SJCRH30 (cell line): ENCODE measurements at regions not wholly inside any gene's neighbourhood (a gene's known extent, or its start where the extent isn't known, plus 50 kb on each side); places are given as distances from the start of the nearest gene placed in this dataset.
A peak's percentile ranks its signal among the peaks of the same experiment; 100 is the strongest.
"Not testable (repeated sequence)": the region's sequence is repeated elsewhere in the genome, so short reads cannot be mapped to it uniquely, and the experiment has no call there.

Experiments
- DNase-seq, 2 experiments: peaks; one replicate each; pipeline ENCODE4 v3.0.0-alpha.2; 2015 to 2020
- H3K27ac ChIP-seq: fragments of 250-450 bp; sonication (Bioruptor Pico); 2 replicates; pipeline ENCODE4 v1.5.1; 2020; ENCODE audit warnings: mild to moderate bottlenecking, moderate library complexity
- H3K27me3 ChIP-seq: fragments of 250-450 bp; sonication (Bioruptor Pico); 2 replicates; pipeline ENCODE4 v1.5.1; 2020; ENCODE audit warnings: mild to moderate bottlenecking, moderate library complexity
- H3K36me3 ChIP-seq: fragments of 250-450 bp; sonication (Bioruptor Pico); 2 replicates; pipeline ENCODE4 v1.5.1; 2020; ENCODE audit warnings: mild to moderate bottlenecking, moderate library complexity
- H3K4me1 ChIP-seq: fragments of 250-450 bp; sonication (Bioruptor Pico); 2 replicates; pipeline ENCODE4 v1.5.1; 2020; ENCODE audit warnings: mild to moderate bottlenecking, moderate library complexity
- H3K4me3 ChIP-seq: fragments of 250-450 bp; sonication (Bioruptor Pico); 2 replicates; pipeline ENCODE4 v1.5.1; 2020; ENCODE audit warnings: mild to moderate bottlenecking, moderate library complexity
- H3K9me3 ChIP-seq: fragments of 250-450 bp; sonication (Bioruptor Pico); replicated peaks from 2 replicates; pipeline ENCODE4 v1.5.1; 2020; ENCODE audit warnings: mild to moderate bottlenecking, moderate library complexity

GRCh38 chr10:117445992-117446391 is 70.8 kb upstream of the PDZD8 start:
- no peak for DNase-seq
- Histone ChIP-seq H3K27me3 (no peaks in the 10 kb centered on the region), H3K9me3 (no peaks in the 10 kb centered on the region)

GRCh38 chr10:117444497-117445040 is 69.3 kb upstream of the PDZD8 start:
- no peaks in the 10 kb centered on the region for H3K36me3 ChIP-seq
- H3K4me3 ChIP-seq: no peak overlapping the region
- no peaks in the 10 kb centered on the region for H3K27me3 ChIP-seq
- no peak overlapping the region for H3K27ac ChIP-seq
- H3K9me3 ChIP-seq: no peaks in the 10 kb centered on the region
- no peak for DNase-seq
- peaks cover 4% of the 10 kb centered on the region; the same call in 1 of the 2 replicates for H3K4me1 ChIP-seq

More at GRCh38 chr10:117445992-117446391, 70.8 kb upstream of the PDZD8 start:
- Histone ChIP-seq H3K27ac (no peak overlapping the region), H3K4me3 (no peak overlapping the region), H3K36me3 (no peaks in the 10 kb centered on the region), H3K4me1 (peaks cover 4% of the 10 kb centered on the region; the same call in 1 of the 2 replicates)

GRCh38 chr10:117443686-117444041 is 68.4 kb upstream of the PDZD8 start:
- no peak for DNase-seq
- Histone ChIP-seq H3K27ac (no peak overlapping the region), H3K27me3 (no peaks in the 10 kb centered on the region), H3K9me3 (no peaks in the 10 kb centered on the region), H3K4me3 (no peak overlapping the region), H3K4me1 (peaks cover 4% of the 10 kb centered on the region; the same call in 1 of the 2 replicates), H3K36me3 (no peaks in the 10 kb centered on the region)

GRCh38 chr10:117442944-117443685 is 67.9 kb upstream of the PDZD8 start:
- H3K9me3 ChIP-seq: no peaks in the 10 kb centered on the region
- H3K4me3 ChIP-seq: no peak overlapping the region
- DNase-seq: peak; percentile 79 to 88
- no peaks in the 10 kb centered on the region for H3K27me3 ChIP-seq
- H3K36me3 ChIP-seq: no peaks in the 10 kb centered on the region
- no peak overlapping the region for H3K27ac ChIP-seq
- H3K4me1 ChIP-seq: peaks cover 4% of the 10 kb centered on the region; the same call in 1 of the 2 replicates

GRCh38 chr10:117442521-117442920 is 67.3 kb upstream of the PDZD8 start:
- H3K36me3 ChIP-seq: no peaks in the 10 kb centered on the region
- no peak overlapping the region for H3K27ac ChIP-seq

GRCh38 chr10:117441812-117442443 is 66.7 kb upstream of the PDZD8 start:
- no peaks in the 10 kb centered on the region for H3K27me3 ChIP-seq
- H3K9me3 ChIP-seq: no peaks in the 10 kb centered on the region
- H3K4me3 ChIP-seq: no peak overlapping the region
- DNase-seq: peak; percentile 13 to 40
- no peaks in the 10 kb centered on the region for H3K36me3 ChIP-seq
- H3K27ac ChIP-seq: no peak overlapping the region
- peaks cover 4% of the 10 kb centered on the region; the same call in 1 of the 2 replicates for H3K4me1 ChIP-seq

More at GRCh38 chr10:117442521-117442920, 67.3 kb upstream of the PDZD8 start:
- H3K9me3 ChIP-seq: no peaks in the 10 kb centered on the region
- H3K27me3 ChIP-seq: no peaks in the 10 kb centered on the region
- DNase-seq: no peak
- no peak overlapping the region for H3K4me3 ChIP-seq
- H3K4me1 ChIP-seq: peaks cover 4% of the 10 kb centered on the region; the same call in 1 of the 2 replicates

GRCh38 chr10:117441361-117441760 is 66.1 kb upstream of the PDZD8 start:
- Histone ChIP-seq H3K4me3 (no peak overlapping the region), H3K36me3 (no peaks in the 10 kb centered on the region), H3K27me3 (no peaks in the 10 kb centered on the region), H3K9me3 (no peaks in the 10 kb centered on the region), H3K27ac (no peak overlapping the region), H3K4me1 (peaks cover 4% of the 10 kb centered on the region; the same call in 1 of the 2 replicates)
- DNase-seq: no peak

- Histone ChIP-seq H3K9me3 (no peaks in the 10 kb centered on the region), H3K27ac (no peak overlapping the region), H3K4me3 (no peak overlapping the region), H3K27me3 (no peaks in the 10 kb centered on the region), H3K4me1 (peaks cover 4% of the 10 kb centered on the region; the same call in 1 of the 2 replicates), H3K36me3 (no peaks in the 10 kb centered on the region)
- DNase-seq: no peak
Observed at GRCh38 chr10:117439243-117439912, 64.1 kb upstream of the PDZD8 start.

GRCh38 chr10:117432866-117433265 is 57.6 kb upstream of the PDZD8 start:
- Histone ChIP-seq H3K27ac (no peak overlapping the region), H3K36me3 (no peaks in the 10 kb centered on the region), H3K9me3 (no peaks in the 10 kb centered on the region), H3K27me3 (no peaks in the 10 kb centered on the region; the same call in 1 of the 2 replicates), H3K4me1 (no peaks in the 10 kb centered on the region), H3K4me3 (no peak overlapping the region)
- no peak for DNase-seq

GRCh38 chr10:117431160-117431559 is 55.9 kb upstream of the PDZD8 start:
- no peaks in the 10 kb centered on the region for H3K9me3 ChIP-seq
- no peaks in the 10 kb centered on the region for H3K4me1 ChIP-seq
- H3K27ac ChIP-seq: no peak overlapping the region
- H3K27me3 ChIP-seq: no peaks in the 10 kb centered on the region; the same call in 1 of the 2 replicates
- DNase-seq: no peak
- no peak overlapping the region for H3K4me3 ChIP-seq
- no peaks in the 10 kb centered on the region for H3K36me3 ChIP-seq

- H3K27me3 ChIP-seq, H3K36me3 ChIP-seq, H3K9me3 ChIP-seq, H3K27ac ChIP-seq, H3K4me3 ChIP-seq, H3K4me1 ChIP-seq, DNase-seq: not testable (repeated sequence)
Observed at GRCh38 chr10:117430535-117430934, 55.3 kb upstream of the PDZD8 start.

- no peak for DNase-seq
- H3K9me3 ChIP-seq: no peaks in the 10 kb centered on the region
- H3K27me3 ChIP-seq: no peaks in the 10 kb centered on the region; the same call in 1 of the 2 replicates
- H3K27ac ChIP-seq: no peak overlapping the region
- H3K4me1 ChIP-seq: no peaks in the 10 kb centered on the region
- H3K4me3 ChIP-seq: no peak overlapping the region
- H3K36me3 ChIP-seq: no peaks in the 10 kb centered on the region
Observed at GRCh38 chr10:117429643-117430265, 54.5 kb upstream of the PDZD8 start.

- Histone ChIP-seq H3K4me1 (no peaks in the 10 kb centered on the region), H3K27me3 (no peaks in the 10 kb centered on the region), H3K4me3 (no peak overlapping the region), H3K27ac (no peak overlapping the region), H3K9me3 (no peaks in the 10 kb centered on the region), H3K36me3 (no peaks in the 10 kb centered on the region)
- no peak for DNase-seq
Observed at GRCh38 chr10:117427356-117427755, 52.1 kb upstream of the PDZD8 start.

GRCh38 chr10:117425974-117426566 is 50.8 kb upstream of the PDZD8 start:
- no peak for DNase-seq
- Histone ChIP-seq H3K4me3 (no peak overlapping the region), H3K36me3 (no peaks in the 10 kb centered on the region), H3K27ac (no peak overlapping the region), H3K27me3 (no peaks in the 10 kb centered on the region), H3K9me3 (no peaks in the 10 kb centered on the region), H3K4me1 (no peaks in the 10 kb centered on the region)
